ENCODE measurements at regions not wholly inside any gene's neighbourhood (a gene's known extent, or its start where the extent isn't known, plus 50 kb on each side); places are given as distances from the start of the nearest gene placed in this dataset.
"Not testable (repeated sequence)": the region's sequence is repeated elsewhere in the genome, so short reads cannot be mapped to it uniquely, and the experiment has no call there.

GRCh38 chr14:45658917-45659299, 405.9 kb upstream of the MIS18BP1 start:
- in situ Hi-C loops (cut with MboI; ENCODE audit: low pct_unique_long_range_greater_than_20kb, low sequenced_read_pairs): no loop called here
- DNase-seq: no peak

DNA sequence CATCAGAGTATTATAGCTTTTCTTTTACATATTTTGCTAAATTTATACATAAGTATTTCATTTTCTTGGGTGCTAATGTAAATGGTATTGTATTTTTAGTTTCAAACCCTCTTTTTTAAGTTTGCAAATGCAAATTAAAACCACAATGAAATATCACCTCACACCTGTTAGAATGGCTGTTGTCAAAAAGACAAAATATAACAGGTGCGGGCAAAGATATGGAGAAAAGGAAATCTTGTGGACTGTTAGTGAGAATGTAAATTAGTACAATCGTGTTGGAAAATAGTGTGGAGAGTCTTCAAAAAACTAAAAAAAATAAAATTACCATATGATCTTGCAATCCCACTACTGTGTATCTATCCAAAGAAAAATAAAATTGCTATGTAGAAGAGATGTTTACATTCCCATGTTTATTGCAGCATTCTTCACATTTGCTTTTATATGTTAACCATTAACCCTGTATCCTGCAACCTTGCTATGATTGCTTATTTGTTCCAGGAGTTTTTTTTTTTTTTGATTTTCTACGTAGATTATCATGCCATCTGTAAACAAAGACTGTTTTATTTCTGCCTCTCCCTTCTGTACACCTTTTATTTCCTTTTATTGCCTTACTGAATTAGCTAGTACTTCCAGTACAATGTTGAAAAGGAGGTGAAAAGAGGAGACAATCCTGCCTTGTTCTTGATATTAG, 405.4 kb upstream of the MIS18BP1 start:
- no peak for DNase-seq
- in situ Hi-C loops (cut with MboI; ENCODE audit: low pct_unique_long_range_greater_than_20kb, low sequenced_read_pairs): no loop called here

GRCh38 chr14:45651890-45652289, 398.9 kb upstream of the MIS18BP1 start:
- in situ Hi-C loops (cut with MboI; ENCODE audit: low pct_unique_long_range_greater_than_20kb, low sequenced_read_pairs): no loop called here
- DNase-seq: no peak

- DNase-seq: peak; percentile 4
- in situ Hi-C loops (cut with MboI; ENCODE audit: low pct_unique_long_range_greater_than_20kb, low sequenced_read_pairs): no loop called here
Measured at GRCh38 chr14:45650754-45651153, 397.8 kb upstream of the MIS18BP1 start.

DNA sequence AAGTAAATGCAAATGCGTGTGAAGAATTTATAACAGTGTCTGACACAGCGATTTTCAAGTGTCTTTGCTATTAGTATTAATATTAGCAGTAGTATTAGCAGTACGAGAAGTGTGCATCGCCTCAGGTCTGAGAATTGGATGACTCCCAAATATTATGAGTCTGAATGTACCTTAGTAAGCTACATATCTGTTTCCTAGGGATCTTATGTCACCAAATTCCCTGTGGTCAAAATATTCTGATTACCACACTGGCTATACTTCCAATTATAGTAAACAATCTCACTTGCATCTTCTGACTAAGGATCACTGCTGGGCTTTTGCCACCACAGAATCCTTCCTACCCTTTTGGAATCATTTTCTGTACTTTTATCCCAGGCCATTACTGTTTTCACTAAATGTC, 396.0 kb upstream of the MIS18BP1 start:
- DNase-seq: no peak
- in situ Hi-C loops (cut with MboI; ENCODE audit: low pct_unique_long_range_greater_than_20kb, low sequenced_read_pairs): no loop called here

- DNase-seq: no peak
- in situ Hi-C loops (cut with MboI; ENCODE audit: low pct_unique_long_range_greater_than_20kb, low sequenced_read_pairs): no loop called here
Measured at GRCh38 chr14:45641541-45641940, 388.5 kb upstream of the MIS18BP1 start.

DNA sequence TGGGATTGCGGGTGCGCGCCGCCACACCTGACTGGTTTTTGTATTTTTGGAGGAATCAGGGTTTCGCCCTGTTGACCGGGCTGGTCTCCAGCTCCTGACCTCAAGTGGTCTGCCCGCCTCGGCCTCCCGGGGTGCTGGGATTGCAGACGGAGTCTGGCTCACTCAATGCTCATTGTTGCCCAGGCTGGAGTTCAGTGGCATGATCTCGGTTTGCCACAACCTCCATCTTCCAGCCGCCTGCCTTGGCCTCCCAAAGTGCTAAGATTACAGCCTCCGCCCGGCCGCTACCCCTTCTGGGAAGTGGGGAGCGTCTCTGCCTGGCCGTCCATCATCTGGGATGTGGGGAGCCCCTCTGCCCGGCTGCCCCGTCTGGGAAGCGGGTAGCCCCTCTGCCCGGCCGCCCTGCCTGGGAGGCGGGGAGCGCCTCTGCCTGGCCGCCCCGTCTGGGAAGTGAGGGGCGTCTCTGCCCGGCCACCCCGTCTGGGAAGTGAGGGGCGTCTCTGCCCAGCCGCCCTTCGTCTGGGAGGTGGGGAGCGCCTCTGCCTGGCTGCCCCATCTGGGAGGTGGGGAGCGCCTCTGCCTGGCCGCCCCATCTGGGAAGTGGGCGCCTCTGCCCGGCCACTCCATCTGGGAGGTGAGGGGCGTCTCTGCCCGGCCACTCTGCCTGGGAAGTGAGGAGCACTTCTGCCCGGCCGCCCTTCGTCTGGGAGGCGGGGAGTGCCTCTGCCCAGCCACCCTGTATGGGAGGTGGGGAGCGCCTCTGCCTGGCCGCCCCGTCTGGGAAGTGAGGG, 381.8 kb upstream of the MIS18BP1 start:
- DNase-seq; in situ Hi-C loops (cut with MboI; ENCODE audit: low pct_unique_long_range_greater_than_20kb, low sequenced_read_pairs): not testable (repeated sequence)

DNA sequence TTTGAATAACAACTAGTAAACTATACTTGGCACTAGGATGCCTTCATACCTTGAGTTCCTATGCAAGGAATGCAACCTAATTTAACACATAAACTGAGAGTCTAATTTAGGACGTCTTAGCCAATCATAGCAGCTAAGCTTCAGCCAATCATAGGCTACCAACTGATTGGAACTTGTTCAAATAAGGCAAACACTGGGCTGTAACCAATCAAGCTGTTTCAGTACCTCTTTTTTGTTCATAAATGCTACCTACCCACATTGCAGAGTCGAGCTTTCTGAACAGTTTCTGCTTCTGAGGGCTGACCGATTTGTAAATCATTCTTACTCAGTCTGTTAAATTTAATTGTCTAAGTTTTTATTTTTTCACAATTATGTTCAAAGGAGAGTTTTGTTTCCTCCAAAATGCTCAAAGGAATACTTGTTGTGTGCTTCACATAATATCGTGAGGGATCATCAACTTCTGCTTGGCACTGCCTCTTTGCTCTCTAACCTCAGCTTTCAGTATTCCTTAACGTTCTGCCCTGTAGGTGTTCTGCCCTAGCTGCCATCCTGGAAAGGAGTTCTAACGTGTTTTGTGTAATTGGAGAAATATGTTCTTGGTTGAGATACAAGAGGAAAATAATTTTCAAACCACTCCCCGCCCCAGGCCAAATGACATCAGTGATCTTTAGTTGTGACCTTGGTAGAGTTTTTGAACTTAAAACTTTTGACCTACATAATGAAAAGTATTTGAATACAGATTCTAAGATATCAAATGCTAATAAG, 380.4 kb upstream of the MIS18BP1 start:
- DNase-seq: no peak
- in situ Hi-C loops (cut with MboI; ENCODE audit: low pct_unique_long_range_greater_than_20kb, low sequenced_read_pairs): no loop called here

DNA sequence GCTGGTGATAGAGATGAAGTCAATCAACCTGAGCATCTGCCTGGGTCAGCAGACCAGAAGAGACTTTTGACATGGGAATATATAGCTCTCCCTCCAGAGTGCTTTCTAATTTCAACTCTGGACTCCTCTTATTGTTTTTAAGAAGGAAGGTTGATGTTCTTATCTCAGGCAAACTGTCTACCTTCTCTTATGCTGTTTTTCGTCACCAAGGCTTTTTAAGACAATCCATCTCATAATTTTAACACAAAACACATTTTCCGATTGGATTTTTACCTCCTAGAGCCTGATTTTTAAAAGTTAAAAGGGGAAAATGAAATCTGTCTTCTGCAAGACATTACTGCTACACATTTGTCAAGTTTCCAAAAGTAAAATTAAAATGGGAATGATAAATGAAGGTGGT, 368.7 kb upstream of the MIS18BP1 start:
- in situ Hi-C loops (cut with MboI; ENCODE audit: low pct_unique_long_range_greater_than_20kb, low sequenced_read_pairs): no loop called here
- no peak for DNase-seq

DNA sequence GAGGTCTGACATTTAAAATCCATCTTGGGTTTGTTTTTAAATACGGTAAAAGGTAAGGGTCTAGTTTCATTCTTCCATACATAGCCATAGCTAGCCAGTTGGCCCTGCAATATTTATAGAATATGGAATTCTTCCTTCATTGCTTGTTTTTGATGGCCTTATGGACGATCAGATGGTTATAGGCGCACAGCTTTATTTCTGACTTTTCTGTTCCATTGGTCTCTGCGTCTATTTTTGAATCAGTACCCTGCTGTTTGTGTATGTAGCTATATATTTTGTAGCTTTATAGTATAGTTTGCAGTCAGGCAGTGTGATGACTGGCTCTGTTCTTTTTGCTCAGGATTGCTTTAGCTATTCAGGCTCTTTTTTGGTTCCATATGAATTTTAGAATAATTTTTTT, 366.8 kb upstream of the MIS18BP1 start:
- in situ Hi-C loops (cut with MboI; ENCODE audit: low pct_unique_long_range_greater_than_20kb, low sequenced_read_pairs): no loop called here

DNA sequence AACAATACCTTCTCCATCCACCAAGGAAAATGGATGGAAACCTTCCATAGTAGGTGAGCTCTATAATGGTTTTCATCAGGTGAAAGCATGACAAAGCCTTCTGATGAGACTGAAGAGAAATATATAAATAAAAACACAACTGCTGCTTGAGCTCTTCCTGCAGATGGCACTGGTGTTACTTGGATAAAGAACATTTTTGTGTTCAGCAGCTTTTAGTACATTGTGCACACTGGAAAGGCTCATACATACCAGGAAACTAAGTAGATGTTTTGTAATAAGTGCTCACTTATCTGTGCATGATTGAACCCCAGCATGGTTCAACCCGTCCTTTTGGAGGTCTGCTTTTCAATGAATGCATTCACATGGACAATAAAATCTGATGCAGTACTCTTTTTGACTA, 357.3 kb upstream of the MIS18BP1 start:
- in situ Hi-C loops (cut with MboI; ENCODE audit: low pct_unique_long_range_greater_than_20kb, low sequenced_read_pairs): no loop called here
- DNase-seq: no peak

More for the DNA sequence above, 366.8 kb upstream of the MIS18BP1 start:
- DNase-seq: no peak

DNA sequence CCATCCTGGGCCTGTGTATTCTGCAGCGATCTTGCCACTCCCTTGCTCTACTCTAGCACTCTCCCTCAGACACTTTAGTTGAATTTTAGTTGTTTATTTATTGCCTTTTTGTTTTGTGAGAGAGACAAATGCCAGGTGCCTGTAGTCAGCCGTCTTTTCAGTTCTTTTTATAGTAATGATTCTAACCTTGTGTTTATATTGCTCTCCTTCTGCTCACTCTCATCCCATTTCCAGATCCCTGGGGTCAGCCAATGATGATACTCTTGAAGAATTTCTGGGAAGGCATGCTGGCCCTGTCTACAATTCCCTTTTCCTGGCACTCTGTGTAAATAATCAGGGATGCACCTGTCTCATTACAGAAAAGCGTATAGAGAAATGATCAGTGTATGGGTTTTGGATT, 334.1 kb upstream of the MIS18BP1 start:
- DNase-seq: no peak
- in situ Hi-C loops (cut with MboI; ENCODE audit: low pct_unique_long_range_greater_than_20kb, low sequenced_read_pairs): no loop called here

GRCh38 chr14:45559626-45560025, 306.6 kb upstream of the MIS18BP1 start:
- in situ Hi-C loops (cut with MboI; ENCODE audit: low pct_unique_long_range_greater_than_20kb, low sequenced_read_pairs): no loop called here
- no peak for DNase-seq

DNA sequence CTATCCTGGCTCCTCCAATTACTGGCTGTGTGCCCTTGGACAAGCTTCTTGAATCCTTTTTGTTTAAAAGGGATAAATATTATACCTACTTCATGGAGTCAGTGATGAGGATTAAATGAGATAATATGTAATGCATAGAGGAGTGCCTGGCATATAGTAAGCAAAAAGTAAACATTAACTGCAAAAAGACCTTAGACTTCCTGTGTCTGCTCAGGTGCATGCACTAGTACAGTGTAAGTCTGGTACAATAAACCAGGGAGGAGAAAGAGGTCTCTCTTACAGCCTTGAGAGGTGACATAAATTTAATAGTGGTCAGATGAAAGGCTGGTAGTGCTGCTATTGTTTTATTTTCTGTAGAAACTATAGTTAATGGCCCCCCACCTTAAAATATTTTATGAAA, 305.2 kb upstream of the MIS18BP1 start:
- no peak for DNase-seq
- in situ Hi-C loops (cut with MboI; ENCODE audit: low pct_unique_long_range_greater_than_20kb, low sequenced_read_pairs): no loop called here

DNA sequence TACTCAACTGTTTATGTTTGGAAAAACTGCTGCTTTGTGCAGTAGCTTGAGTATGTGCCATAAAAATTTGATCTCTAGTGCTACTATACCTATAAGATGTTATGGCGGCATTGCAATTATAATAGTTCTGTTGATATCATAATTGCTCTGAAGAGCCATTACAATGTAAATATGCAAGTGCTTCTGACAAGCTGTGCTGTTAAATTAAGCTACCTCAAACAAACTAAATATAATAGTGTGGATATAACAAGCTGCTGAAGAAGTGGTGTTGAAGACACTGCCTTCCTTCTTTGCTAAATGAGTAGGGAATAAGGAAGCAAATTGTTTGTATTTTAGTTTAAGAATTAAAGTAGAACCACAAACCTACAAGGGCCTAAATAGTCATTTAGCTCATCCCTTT, 301.0 kb upstream of the MIS18BP1 start:
- no peak for DNase-seq
- in situ Hi-C loops (cut with MboI; ENCODE audit: low pct_unique_long_range_greater_than_20kb, low sequenced_read_pairs): no loop called here

DNA sequence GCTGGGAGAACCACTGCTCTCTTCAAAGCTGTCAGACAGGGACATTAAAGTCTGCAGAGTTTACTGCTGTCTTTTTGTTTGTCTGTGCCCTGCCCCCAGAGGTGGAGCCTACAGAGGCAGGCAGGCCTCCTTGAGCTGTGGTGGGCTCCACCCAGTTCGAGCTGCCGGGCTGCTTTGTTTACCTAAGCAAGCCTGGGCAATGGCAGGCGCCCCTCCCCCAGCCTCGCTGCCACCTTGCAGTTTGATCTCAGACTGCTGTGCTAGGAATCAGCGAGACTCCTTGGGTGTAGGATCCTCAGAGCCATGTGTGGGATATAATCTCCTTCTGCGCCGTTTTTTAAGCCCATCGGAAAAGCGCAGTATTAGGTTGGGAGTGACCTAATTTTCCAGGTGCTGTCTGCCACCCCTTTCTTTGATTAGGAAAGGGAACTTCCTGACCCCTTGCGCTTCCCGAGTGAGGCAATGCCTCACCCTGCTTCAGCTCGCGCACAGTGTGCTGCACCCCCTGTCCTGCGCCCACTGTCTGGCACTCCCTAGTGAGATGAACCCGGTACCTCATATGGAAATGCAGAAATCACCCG, 298.3 kb upstream of the MIS18BP1 start:
- in situ Hi-C loops (cut with MboI; ENCODE audit: low pct_unique_long_range_greater_than_20kb, low sequenced_read_pairs); DNase-seq: not testable (repeated sequence)

GRCh38 chr14:45531022-45531421, 278.0 kb upstream of the MIS18BP1 start:
- in situ Hi-C loops (cut with MboI; ENCODE audit: low pct_unique_long_range_greater_than_20kb, low sequenced_read_pairs): no loop called here
- no peak for DNase-seq

- in situ Hi-C loops (cut with MboI; ENCODE audit: low pct_unique_long_range_greater_than_20kb, low sequenced_read_pairs): no loop called here
- peak; percentile 75 for DNase-seq
Measured at GRCh38 chr14:45526715-45527549, 273.9 kb upstream of the MIS18BP1 start.

DNA sequence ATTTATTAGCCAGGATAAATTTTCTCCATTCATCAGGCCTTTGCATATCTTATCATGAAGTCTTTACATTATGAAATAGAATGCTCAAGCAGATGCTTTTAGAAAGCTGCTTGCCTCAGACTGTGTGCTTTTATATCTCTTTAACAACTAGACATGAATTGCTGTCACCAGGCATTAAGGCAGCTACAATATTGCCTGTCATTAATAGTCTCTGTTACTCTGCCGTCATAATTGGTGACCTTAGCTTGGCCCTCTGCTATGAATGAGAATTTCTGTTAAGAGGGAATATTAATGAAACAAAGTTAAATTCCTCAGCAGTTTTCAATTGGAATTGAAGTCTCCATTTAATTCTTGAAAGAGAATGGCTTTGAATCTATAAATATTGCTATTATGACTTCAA, 266.8 kb upstream of the MIS18BP1 start:
- in situ Hi-C loops (cut with MboI; ENCODE audit: low pct_unique_long_range_greater_than_20kb, low sequenced_read_pairs): no loop called here
- no peak for DNase-seq

Data from KBM-7 (cell line).